Activated CD4-positive, alpha-beta T cell treated with anti-CD3 and anti-CD28 coated beads, Interleukin-2, Interleukin-4, amounts not matched to agents 100 ng/mL and 50 ng/mL, durations not matched to agents 16 hours and 8 hours (primary cell): ENCODE measurements at regions not wholly inside any gene's neighbourhood (a gene's known extent, or its start where the extent isn't known, plus 50 kb on each side); places are given as distances from the start of the nearest gene placed in this dataset.
"Not testable (repeated sequence)": the region's sequence is repeated elsewhere in the genome, so short reads cannot be mapped to it uniquely, and the experiment has no call there.

Source experiments
- DNase-seq: peaks from one replicate; pipeline ENCODE4 v3.0.0-alpha.2; 2020; ENCODE audit warnings: low spot score

DNA sequence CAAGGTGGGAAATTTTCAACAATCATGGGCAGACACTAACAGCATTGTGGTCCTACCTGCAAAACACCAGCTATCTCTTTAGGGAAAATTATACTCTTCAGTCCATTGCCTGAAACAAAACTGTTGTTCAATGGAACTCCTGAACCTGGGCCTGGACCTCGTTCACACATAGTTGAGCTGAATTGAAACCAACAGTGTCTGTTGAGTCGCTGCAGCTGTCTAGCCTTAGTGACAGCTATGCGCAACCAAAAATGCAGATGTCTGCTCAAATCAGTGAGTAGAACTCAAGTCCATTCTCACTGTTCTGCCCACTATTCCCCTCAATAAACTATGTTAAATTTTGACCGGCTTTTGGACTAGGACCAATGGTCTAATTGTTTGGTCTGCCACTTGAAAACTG is 286.2 kb downstream of the TFAP2A start:
- DNase-seq = no peak

GRCh38 chr6:10122164-10122563 is 292.7 kb downstream of the TFAP2A start:
- no peak for DNase-seq

DNA sequence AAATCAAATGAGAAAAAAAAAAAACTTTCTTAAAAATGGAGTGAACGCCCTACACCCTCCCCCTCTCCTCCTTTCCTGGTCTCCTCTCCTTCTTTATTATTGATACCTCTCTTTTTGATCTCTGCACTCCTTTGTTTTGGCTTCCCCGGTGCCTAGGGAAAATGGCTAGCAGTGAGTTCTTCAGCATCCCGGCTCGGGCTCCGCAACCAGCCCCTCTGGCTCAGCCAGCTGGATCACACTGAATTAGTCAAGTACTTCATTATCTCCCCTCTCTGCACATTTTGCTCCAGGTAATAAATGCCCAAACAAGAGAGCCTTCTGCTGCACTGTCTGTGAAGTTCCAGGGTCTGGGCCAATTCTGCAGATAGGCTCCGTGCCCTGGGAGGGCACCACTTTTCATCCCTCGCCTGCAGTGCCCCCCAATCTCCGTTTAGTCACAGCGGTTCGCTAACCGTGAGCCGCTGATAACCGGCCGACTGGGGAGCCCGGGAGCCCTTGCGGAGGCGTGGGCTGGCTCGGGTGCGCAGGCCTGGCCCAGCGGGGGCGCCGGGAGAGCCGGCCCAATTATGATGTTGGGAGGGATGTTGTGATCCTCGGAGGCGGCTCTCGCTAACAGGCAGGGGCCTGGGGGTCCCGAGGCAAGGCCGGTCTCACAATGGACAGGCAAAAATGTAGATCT is 301.9 kb downstream of the TFAP2A start:
- DNase-seq = no peak

GRCh38 chr6:10111975-10112374 is 302.9 kb downstream of the TFAP2A start:
- DNase-seq = no peak

GRCh38 chr6:10101551-10102252 is 313.2 kb downstream of the TFAP2A start:
- no peak for DNase-seq

DNA sequence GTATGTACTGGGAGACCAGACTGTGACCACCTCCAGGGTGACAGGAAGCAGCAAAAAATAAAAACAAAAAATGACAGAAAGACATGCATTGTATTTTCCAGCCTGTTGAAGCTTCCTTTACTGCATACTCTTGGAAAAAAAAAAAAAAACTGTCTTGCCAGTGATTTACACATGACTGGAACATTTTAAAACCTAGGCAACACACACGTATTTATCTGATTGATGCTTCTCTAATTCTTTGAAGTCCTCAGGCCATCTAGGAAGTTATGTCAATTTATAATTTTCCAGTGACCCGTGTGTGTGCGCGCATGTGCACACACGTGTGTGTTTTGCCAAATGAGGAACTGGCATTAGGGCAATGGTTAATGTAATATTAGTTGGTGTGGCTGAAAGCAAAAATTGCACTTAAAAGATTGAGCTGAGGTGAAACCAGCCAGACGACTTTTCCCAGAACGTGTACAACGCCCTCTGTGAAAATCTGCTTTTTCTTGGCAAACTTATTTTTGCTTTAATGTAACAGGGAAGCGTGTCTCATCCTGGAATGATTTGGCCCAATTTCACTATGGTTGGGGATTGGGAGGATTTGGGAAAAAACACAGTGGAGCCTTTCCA is 315.2 kb downstream of the TFAP2A start:
- DNase-seq = no peak

DNA sequence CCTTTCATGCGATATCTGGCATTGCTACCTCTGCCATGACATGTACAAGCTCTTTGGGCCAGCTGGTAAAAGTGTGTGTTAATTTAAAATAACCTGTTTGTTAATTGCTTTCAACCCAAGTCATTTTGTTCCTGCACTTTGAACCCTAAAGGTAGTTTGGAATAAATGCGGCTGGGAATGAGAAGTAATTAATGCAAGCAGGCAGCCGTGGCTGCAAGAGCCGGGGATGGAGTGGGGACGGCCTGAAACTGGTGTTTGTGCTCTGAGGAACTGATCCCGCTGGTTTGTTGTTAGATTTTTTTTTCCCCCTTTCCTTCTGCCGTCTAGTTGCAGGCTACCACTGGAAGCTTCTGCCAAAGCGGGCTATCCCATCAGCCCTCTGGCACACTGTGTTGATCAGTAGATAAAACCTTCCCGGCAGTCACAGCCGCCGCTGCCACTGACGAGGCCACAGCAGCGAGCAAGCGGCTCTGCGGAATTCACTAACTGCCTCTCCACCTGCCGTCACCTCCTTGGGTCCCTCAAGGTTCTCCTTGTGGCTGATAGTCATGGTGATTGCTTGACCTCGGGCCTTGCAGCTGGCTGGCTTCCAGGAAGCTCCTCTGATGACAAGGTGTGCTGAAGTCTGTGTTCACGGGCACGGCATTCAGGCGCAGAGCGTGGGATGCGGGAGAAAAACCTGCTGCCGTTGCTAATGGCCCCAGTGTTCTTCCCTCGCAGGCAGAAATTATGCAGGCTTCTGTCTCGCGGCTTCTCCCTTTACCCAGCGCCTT is 315.9 kb downstream of the TFAP2A start:
- no peak for DNase-seq

DNA sequence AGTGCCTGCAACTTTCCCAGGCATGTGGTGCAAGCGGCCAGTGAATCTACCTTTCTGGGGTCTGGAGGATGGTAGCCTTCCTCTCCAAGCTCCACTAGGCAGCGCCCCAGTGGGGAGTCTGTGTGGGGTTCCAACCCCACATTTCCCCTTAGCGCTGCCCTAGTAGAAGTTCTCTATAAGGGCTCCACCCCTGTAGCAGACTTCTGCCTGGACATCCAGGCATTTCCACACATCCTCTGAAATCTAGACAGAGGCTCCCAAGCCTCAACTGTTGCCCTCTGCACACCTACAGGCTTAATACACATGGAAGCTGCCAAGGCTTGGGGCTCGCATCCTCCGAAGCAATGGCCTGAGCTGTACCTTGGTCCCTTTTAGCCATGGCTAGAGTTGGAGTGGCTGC is 321.6 kb downstream of the TFAP2A start:
- no peak for DNase-seq

DNA sequence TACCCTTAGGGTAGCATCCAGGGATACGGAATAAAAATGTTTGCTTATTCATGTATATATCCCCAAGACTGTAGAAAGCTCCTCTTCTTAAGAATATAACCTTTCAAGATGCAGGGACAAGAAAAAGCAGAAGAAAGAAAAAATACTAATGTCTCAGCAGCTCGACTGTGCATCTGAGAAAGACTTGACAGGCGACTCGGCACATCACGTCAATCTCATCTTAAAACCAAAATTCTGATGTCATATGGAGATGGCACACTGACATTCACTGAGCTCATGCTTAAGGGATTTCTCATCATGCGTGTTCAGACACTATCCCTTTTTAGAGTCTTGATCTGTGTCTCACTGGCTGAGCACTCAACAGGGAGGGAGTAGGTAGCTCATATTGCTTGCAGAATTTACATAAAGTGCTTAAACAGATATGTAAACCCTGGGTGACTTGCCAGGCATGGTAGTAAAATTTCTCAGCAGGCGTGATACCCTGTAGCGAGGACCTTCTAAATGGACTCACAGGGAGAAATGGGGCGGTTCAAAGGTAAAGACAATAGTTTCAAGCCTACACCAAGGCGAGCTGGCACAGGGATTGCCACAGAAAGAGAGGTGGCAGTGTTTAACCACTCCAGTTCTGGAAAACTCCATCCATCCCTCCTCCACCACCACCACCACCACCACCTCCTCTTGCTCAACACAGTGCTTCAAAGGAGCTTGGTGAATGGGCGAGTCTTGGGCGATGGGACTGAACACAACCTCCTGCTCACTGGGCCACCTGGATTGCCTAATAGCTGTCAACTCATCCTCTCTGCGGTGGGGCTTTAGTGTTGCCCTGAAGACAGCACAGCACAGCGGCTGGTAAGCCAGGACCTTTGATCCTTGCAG is 330.5 kb downstream of the TFAP2A start:
- no peak for DNase-seq

GRCh38 chr6:10082385-10082784 is 332.5 kb downstream of the TFAP2A start:
- DNase-seq = no peak

GRCh38 chr6:10081957-10082356 is 332.9 kb downstream of the TFAP2A start:
- no peak for DNase-seq

DNA sequence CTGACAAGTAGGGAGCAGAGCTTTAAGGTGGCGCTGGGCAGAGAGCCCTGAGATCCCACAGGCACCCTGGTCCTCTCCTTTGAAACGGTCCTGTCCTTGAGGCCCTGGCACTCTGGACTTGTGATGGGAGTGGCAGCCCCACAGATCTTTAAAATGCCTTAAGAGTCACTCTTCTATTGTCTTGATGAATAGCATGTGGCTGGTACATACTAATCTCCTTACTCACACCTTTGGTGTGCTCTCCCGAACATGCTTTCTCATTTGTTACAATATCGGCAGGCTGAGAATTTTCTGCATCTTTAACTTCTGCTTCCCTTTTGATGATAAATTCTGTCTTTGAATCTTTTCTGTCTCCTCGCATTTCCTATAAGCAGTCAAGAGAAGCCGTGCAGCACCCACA is 333.8 kb downstream of the TFAP2A start:
- DNase-seq = no peak

DNA sequence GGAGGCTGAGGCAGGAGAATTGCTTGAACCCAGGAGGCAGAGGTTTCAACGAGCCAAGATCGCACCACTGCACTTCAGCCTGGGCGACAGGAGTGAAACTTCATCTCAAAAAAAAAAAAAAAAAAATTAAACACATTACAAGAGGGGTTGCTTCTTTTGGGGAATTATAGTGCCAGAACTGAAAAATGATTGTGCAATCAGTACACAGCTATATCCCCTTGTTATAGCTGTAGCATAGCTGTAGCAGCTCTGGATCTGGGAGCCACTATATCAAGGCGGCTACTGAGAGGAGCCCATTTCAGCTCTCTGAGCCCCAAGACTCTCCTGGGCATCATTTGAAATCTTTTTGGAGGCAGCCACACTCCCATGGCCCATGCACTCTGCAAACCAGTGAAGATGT is 334.3 kb downstream of the TFAP2A start:
- DNase-seq = no peak

- no peak for DNase-seq
Observed at GRCh38 chr6:10078581-10078980, 336.3 kb downstream of the TFAP2A start.

- DNase-seq = not testable (repeated sequence)
Observed at GRCh38 chr6:10074726-10075125, 340.1 kb downstream of the TFAP2A start.

GRCh38 chr6:10073341-10073740 is 341.5 kb downstream of the TFAP2A start:
- no peak for DNase-seq

DNA sequence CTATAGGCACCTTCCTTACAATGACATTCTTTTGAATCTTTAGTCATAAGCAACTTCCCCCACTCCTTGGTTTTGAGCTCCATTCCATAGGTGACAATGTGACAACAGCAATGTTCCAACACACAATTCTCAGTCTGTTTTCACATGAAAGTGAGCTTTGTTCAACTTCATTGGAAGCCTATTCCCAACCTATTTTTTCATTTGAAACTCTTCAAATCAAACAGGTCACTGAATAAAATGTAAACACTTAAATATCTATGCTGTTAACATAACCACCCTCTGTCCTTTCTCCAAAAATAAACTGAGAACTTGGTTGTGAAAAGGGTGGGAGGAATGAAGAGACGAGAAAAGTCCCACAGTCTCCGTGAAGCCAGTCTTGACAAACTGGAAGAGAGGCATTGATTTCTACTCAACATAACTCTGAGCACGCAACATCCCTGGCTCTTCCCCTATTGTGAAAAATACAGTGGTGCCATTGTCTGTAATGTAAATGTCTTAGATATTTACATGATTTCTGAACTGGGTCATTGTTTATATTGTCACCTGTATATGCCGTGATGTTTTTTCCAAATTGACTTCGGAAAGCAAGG is 343.1 kb downstream of the TFAP2A start:
- no peak for DNase-seq

DNA sequence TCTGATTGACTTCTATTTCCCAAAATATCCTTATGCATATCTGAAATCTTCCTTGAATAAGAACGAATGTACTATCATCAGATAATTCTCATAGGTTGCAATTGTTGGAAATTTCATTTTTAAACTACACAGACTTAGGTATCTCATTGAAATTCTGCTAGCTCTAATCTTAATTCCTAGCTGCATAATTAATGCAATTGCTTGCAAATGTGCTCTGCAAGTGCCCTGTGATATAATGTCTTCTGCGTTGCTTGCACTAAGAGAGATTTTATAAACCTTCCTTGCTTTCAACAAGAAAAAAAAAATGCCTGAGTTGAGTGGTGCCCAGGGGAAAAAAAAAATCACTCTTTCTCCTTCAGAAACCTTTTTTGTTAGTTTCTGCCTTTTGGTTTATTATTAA is 354.9 kb downstream of the TFAP2A start:
- DNase-seq = no peak

GRCh38 chr6:10054672-10055071 is 360.2 kb downstream of the TFAP2A start:
- DNase-seq = no peak

GRCh38 chr6:10051283-10051682 is 363.6 kb downstream of the TFAP2A start:
- no peak for DNase-seq
